IMR-90 (cell line): ENCODE measurements at regions not wholly inside any gene's neighbourhood (a gene's known extent, or its start where the extent isn't known, plus 50 kb on each side); places are given as distances from the start of the nearest gene placed in this dataset.

ENCODE experiments used
- ATAC-seq: fragments of 200-7000 bp; cut with Tn5 transposase; 2 replicates; pipeline ENCODE4 v1.9.1; 2020; ENCODE audit warnings: low read depth, mild to moderate bottlenecking, moderate library complexity
- BruUV-seq: library from RNA; stranded (reverse); fragments of 400-500 nt; replicated peaks from 2 replicates; lab custom pipeline; 2021; lab: Mats Ljungman, UMichigan
- CTCF ChIA-PET: fragments of 300-600 bp; formaldehyde crosslinking; extraction: SDS; loops from one replicate; lab custom pipeline; 2021; ENCODE audit warnings: antibody characterized with exemption; lab: Yijun Ruan, JAX
- POLR2A ChIA-PET: fragments of 300-600 bp; sonication (Branson Sonifier 250); formaldehyde crosslinking; loops from one replicate; lab custom pipeline; 2022; ENCODE audit warnings: antibody characterized with exemption; ENCODE audit not compliant: unreplicated experiment; lab: Charles Lee
- DNase-seq: peaks from one replicate; pipeline ENCODE4 v3.0.0; 2013
- H2AFZ ChIP-seq: replicated peaks from 2 replicates; pipeline ENCODE3; 2013; ENCODE audit warnings: low read length, mild to moderate bottlenecking; ENCODE audit not compliant: poor library complexity
- H2AK5ac ChIP-seq: 2 replicates; pipeline ENCODE4 v1.6.1; 2013; ENCODE audit warnings: low read depth, low read length, inconsistent platforms
- H2AK9ac ChIP-seq: replicated peaks from 2 replicates; pipeline ENCODE3; 2013; ENCODE audit warnings: mild to moderate bottlenecking, low read depth, low read length, moderate library complexity; ENCODE audit not compliant: poor library complexity
- H2BK120ac ChIP-seq: 2 replicates; pipeline ENCODE4 v1.6.1; 2013; ENCODE audit warnings: low read depth, low read length, inconsistent platforms
- H2BK15ac ChIP-seq: 3 replicates; pipeline ENCODE4 v1.6.1; 2013; ENCODE audit warnings: low read depth, low read length, inconsistent platforms
- H2BK20ac ChIP-seq: 2 replicates; pipeline ENCODE4 v1.6.1; 2013; ENCODE audit warnings: low read depth, mild to moderate bottlenecking, inconsistent platforms, low read length, moderate library complexity
- H2BK5ac ChIP-seq: 2 replicates; pipeline ENCODE4 v1.6.1; 2013; ENCODE audit warnings: mild to moderate bottlenecking, low read depth, low read length, inconsistent platforms; ENCODE audit not compliant: poor library complexity, severe bottlenecking
- H3K14ac ChIP-seq: replicated peaks from 2 replicates; pipeline ENCODE4 v1.6.1; 2013; ENCODE audit warnings: low read depth, low read length, inconsistent platforms
- H3K18ac ChIP-seq: 2 replicates; pipeline ENCODE4 v1.6.1; 2013; ENCODE audit warnings: low read depth, low read length, control low read depth
- H3K23ac ChIP-seq: 2 replicates; pipeline ENCODE4 v1.6.1; 2013; ENCODE audit warnings: low read depth, low read length, inconsistent platforms
- H3K27ac ChIP-seq: 2 replicates; pipeline ENCODE4 v1.5.1; 2013; ENCODE audit warnings: mild to moderate bottlenecking, control low read depth, low read length; ENCODE audit not compliant: insufficient read depth
- H3K27me3 ChIP-seq: 2 replicates; pipeline ENCODE4 v1.6.1; 2013; ENCODE audit warnings: low read length; ENCODE audit not compliant: control insufficient read depth, insufficient read depth
- H3K36me3 ChIP-seq: 2 replicates; pipeline ENCODE4 v1.6.1; 2013; ENCODE audit warnings: low read length, mixed read lengths; ENCODE audit not compliant: control insufficient read depth, insufficient read depth
- H3K4ac ChIP-seq: 2 replicates; pipeline ENCODE4 v1.6.1; 2013; ENCODE audit warnings: low read depth, low read length, inconsistent platforms
- H3K4me1 ChIP-seq: 2 replicates; pipeline ENCODE4 v1.6.1; 2013; ENCODE audit warnings: low read length, mixed read lengths; ENCODE audit not compliant: control insufficient read depth, insufficient read depth
- H3K4me2 ChIP-seq: 2 replicates; pipeline ENCODE4 v1.6.1; 2013; ENCODE audit warnings: low read depth, mild to moderate bottlenecking, control low read depth, low read length, moderate library complexity
- H3K4me3 ChIP-seq: 2 replicates; pipeline ENCODE4 v1.5.1; 2013; ENCODE audit warnings: low read depth, mild to moderate bottlenecking, control low read depth, low read length, moderate library complexity; ENCODE audit not compliant: insufficient read depth
- H3K56ac ChIP-seq: 2 replicates; pipeline ENCODE4 v1.6.1; 2013; ENCODE audit warnings: low read length, inconsistent platforms; ENCODE audit not compliant: insufficient read depth; ENCODE audit errors: extremely low read depth
- H3K79me1 ChIP-seq, 2 experiments: 2 replicates each; pipeline ENCODE4 v1.6.1; 2013; ENCODE audit warnings: low read length in 2 of 2, inconsistent platforms in 1 of 2, low read depth in 1 of 2
- H3K9ac ChIP-seq: 2 replicates; pipeline ENCODE4 v1.6.1; 2013; ENCODE audit warnings: low read depth, low read length, control low read depth
- H3K9me1 ChIP-seq: 2 replicates; pipeline ENCODE4 v1.6.1; 2013; ENCODE audit warnings: low read length, inconsistent platforms; ENCODE audit not compliant: insufficient read depth
- H3K9me3 ChIP-seq: 2 replicates; pipeline ENCODE4 v1.6.1; 2013; ENCODE audit warnings: low read length; ENCODE audit not compliant: control insufficient read depth, insufficient read depth
- H4K20me1 ChIP-seq: 2 replicates; pipeline ENCODE4 v1.6.1; 2013; ENCODE audit warnings: low read length, inconsistent platforms; ENCODE audit not compliant: insufficient read depth
- H4K5ac ChIP-seq: 2 replicates; pipeline ENCODE4 v1.6.1; 2013; ENCODE audit warnings: mild to moderate bottlenecking, low read depth, low read length, control low read depth
- H4K8ac ChIP-seq, 2 experiments: 2 replicates each; pipeline ENCODE4 v1.6.1; 2013; ENCODE audit warnings: low read depth in 2 of 2, low read length in 2 of 2, control low read depth in 1 of 2, inconsistent platforms in 1 of 2
- H4K91ac ChIP-seq: 2 replicates; pipeline ENCODE4 v1.6.1; 2013; ENCODE audit warnings: low read depth, low read length, inconsistent platforms; ENCODE audit not compliant: insufficient read depth
- BHLHE40 ChIP-seq: fragments of 150-350 bp; IDR thresholded peaks from 2 replicates; pipeline ENCODE4 v1.6.1; 2016; ENCODE audit warnings: mild to moderate bottlenecking, low read depth, low read length
- CEBPB ChIP-seq: IDR thresholded peaks from 2 replicates; pipeline ENCODE4 v1.6.1; 2012; ENCODE audit warnings: low read depth, low read length, improper control_type of control experiment
- CHD1 ChIP-seq: IDR thresholded peaks from 2 replicates; pipeline ENCODE4 v1.6.1; 2012; ENCODE audit warnings: low read depth, low read length, improper control_type of control experiment
- MAZ ChIP-seq: IDR thresholded peaks from 2 replicates; pipeline ENCODE4 v1.6.1; 2012; ENCODE audit warnings: low read depth, mild to moderate bottlenecking, low read length, improper control_type of control experiment, moderate library complexity, borderline replicate concordance
- NFE2L2 ChIP-seq: fragments of 150-350 bp; IDR thresholded peaks from 2 replicates; pipeline ENCODE4 v1.6.1; 2016; ENCODE audit warnings: low read depth, mild to moderate bottlenecking, low read length
- POLR2A ChIP-seq: IDR thresholded peaks from 2 replicates; pipeline ENCODE4 v1.6.1; 2012; ENCODE audit warnings: mild to moderate bottlenecking, low read depth, low read length
- WGBS, 2 experiments: methylation state at CpG; one replicate each; pipeline versions ENCODE4 v1.1.5 to v1.1.7; 2013; ENCODE audit warnings: missing lambda C conversion rate in 2 of 2; ENCODE audit not compliant: insufficient read length in 1 of 2; ENCODE audit errors: extremely low coverage in 2 of 2; 5-methylcytosine and 5-hydroxymethylcytosine counted together
- dilution Hi-C: fragments of 300-500 bp; cut with HindIII; formaldehyde crosslinking; loops from one replicate; pipeline ENCODE4 v1.14.3; 2018; ENCODE audit warnings: low sequenced_read_pairs; ENCODE audit not compliant: unreplicated experiment
- in situ Hi-C: fragments of 300-500 bp; cut with MboI; formaldehyde crosslinking; loops from 3 replicates; pipeline ENCODE4 v1.14.3; 2019; ENCODE audit warnings: low sequenced_read_pairs, inconsistent platforms, mixed read lengths
- intact Hi-C: fragments of 100-400 bp; cut with micrococcal nuclease; formaldehyde crosslinking; loops from 2 replicates; pipeline ENCODE4 v1.10.0; 2022

DNA sequence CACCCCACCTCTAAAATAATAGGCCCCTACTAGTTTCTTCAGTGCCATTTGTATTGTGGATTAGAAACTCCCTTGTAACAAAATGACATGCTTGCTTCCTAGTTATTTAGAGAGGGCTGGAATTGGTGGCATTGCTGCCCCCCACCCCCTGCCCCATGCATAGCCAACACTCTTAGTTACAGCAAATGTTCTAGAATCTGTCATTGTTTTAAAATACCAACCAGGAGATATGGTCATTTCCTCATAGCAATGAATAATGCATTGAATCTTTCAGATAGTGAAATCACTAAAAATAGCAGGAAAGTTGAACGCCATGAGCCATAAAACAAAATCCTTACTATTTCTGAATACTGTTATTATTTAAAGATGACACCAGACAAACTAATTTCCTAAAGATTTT, 292.5 kb downstream of the ARPP21 start:
- Histone ChIP-seq H2BK15ac (no peak overlapping the region), H2AFZ (no peak overlapping the region), H4K8ac (no peak overlapping the region), H2AK9ac (no peak overlapping the region), H4K20me1 (no peaks in the 10 kb centered on the region), H4K5ac (no peak overlapping the region), H3K4me2 (no peak overlapping the region), H3K56ac (no peak overlapping the region), H3K79me1 (no peaks in the 10 kb centered on the region), H2BK20ac (no peak overlapping the region), H3K4ac (no peak overlapping the region), H4K91ac (no peak overlapping the region), H3K9ac (no peak overlapping the region), H3K23ac (no peak overlapping the region), H3K9me1 (no peaks in the 10 kb centered on the region), H2BK5ac (no peak overlapping the region), H2AK5ac (no peak overlapping the region), H3K4me1 (no peaks in the 10 kb centered on the region), H2BK120ac (no peak overlapping the region), H3K27me3 (no peaks in the 10 kb centered on the region), H3K4me3 (no peak overlapping the region), H3K27ac (no peak overlapping the region), H3K14ac (no peak overlapping the region), H3K9me3 (no peaks in the 10 kb centered on the region), H3K36me3 (no peaks in the 10 kb centered on the region), H3K18ac (no peak overlapping the region)
- in situ Hi-C loops = no loop called here
- CTCF ChIA-PET = no interaction called here
- intact Hi-C loops = no loop called here
- TF ChIP-seq MAZ (no peak), POLR2A (no peak), CHD1 (no peak), BHLHE40 (no peak), NFE2L2 (no peak), CEBPB (no peak)
- ATAC-seq (no peak), DNase-seq (no peak)
- no TSS peak for BruUV-seq
- dilution Hi-C loops = no loop called here
- WGBS, 2 experiments = no CpG with 5 or more reads among the region's 1 CpG
- POLR2A ChIA-PET = no interaction called here
